Esophagus squamous epithelium (tissue), 5 donors: ENCODE measurements at regions not wholly inside any gene's neighbourhood (a gene's known extent, or its start where the extent isn't known, plus 50 kb on each side); places are given as distances from the start of the nearest gene placed in this dataset.

Experiments
- DNase-seq: peaks from one replicate; lab custom pipeline; 2025; lab: John Stamatoyannopoulos, UW
- H3K27ac ChIP-seq, 4 donors: fragments of 200-600 bp; sonication (generic); one replicate each; pipeline ENCODE4 v1.5.1; 2016 to 2019; ENCODE audit warnings: mild to moderate bottlenecking in 1 of 4
- H3K27me3 ChIP-seq, 4 donors: fragments of 200-600 bp; sonication (generic); 1 replicate in 3 of 4; 2 replicates in 1 of 4; pipeline versions ENCODE4 v1.5.1 to v1.6.0; 2017 to 2021; ENCODE audit warnings: antibody characterized with exemption in 1 of 4
- H3K36me3 ChIP-seq, 3 donors: fragments of 200-600 bp; sonication (generic); one replicate each; pipeline ENCODE4 v1.5.1; 2016 to 2019
- H3K4me1 ChIP-seq, 3 donors: fragments of 200-600 bp; sonication (generic); one replicate each; pipeline ENCODE4 v1.5.1; 2017 to 2019
- H3K4me3 ChIP-seq, 4 donors: fragments of 200-600 bp; sonication (generic); 1 replicate in 3 of 4; 2 replicates in 1 of 4; pipeline ENCODE4 v1.5.1; 2016 to 2019; ENCODE audit warnings: mild to moderate bottlenecking in 2 of 4, moderate library complexity in 1 of 4
- H3K9me3 ChIP-seq, 3 donors: fragments of 200-600 bp; sonication (generic); one replicate each; pipeline ENCODE4 v1.5.1; 2016 to 2019
- POLR2A ChIP-seq, 4 donors: fragments of 450-650 bp; IDR thresholded peaks; one replicate each; pipeline ENCODE4 v1.6.1; 2017; ENCODE audit warnings: antibody characterized with exemption in 4 of 4, mild to moderate bottlenecking in 4 of 4, moderate library complexity in 3 of 4
- WGBS, 2 donors: methylation state at CpG; one replicate each; pipeline ENCODE4 v1.1.5; 2018; 5-methylcytosine and 5-hydroxymethylcytosine counted together
- intact Hi-C: fragments of 100-400 bp; cut with DNase I; formaldehyde crosslinking; loops from one replicate; pipeline ENCODE4 v1.15.0; 2022
- TF ChIP-seq, protein P1 (sequence below), 6 experiments: fragments of 450-650 bp in 4 of 6; fragments of 200-600 bp in 2 of 6; sonication (generic) in 2 of 6; IDR thresholded peaks; one replicate each; pipeline ENCODE4 v1.5.1; 2016 to 2019; ENCODE audit warnings: antibody characterized with exemption in 6 of 6, mild to moderate bottlenecking in 4 of 6, moderate library complexity in 4 of 6
- donor health status: DM: yes; HTN: yes; CAD: no.

DNA sequence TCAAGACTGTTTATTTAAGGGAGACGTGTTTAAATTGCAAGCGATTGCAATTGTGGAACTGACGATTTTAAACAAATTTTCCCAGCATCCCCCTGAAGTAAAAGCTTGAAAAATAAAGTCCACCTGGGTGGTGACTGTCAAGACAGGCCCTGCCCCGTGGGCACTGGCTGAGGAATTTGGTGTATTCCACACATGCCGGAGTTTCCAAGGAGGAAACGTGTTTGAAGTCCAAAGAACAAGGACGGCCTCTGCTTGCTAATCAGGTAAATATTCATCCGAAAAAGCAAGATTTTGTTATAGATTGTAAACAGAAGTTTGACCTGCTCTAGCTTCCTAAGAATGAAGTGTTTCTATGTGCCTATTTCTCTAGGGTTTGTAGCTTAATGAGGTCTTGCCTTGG, 505.1 kb downstream of the QKI start:
- intact Hi-C loops: no loop called here
- no peaks in the 10 kb centered on the region for H3K4me1 ChIP-seq
- no peaks in the 10 kb centered on the region for H3K27me3 ChIP-seq
- H3K27ac ChIP-seq: no peak overlapping the region
- no peak overlapping the region for H3K4me3 ChIP-seq
- no peak for DNase-seq
- TF ChIP-seq POLR2A (IDR thresholded peaks at IDR 0.05): no peak
- TF ChIP-seq, protein P1, sequence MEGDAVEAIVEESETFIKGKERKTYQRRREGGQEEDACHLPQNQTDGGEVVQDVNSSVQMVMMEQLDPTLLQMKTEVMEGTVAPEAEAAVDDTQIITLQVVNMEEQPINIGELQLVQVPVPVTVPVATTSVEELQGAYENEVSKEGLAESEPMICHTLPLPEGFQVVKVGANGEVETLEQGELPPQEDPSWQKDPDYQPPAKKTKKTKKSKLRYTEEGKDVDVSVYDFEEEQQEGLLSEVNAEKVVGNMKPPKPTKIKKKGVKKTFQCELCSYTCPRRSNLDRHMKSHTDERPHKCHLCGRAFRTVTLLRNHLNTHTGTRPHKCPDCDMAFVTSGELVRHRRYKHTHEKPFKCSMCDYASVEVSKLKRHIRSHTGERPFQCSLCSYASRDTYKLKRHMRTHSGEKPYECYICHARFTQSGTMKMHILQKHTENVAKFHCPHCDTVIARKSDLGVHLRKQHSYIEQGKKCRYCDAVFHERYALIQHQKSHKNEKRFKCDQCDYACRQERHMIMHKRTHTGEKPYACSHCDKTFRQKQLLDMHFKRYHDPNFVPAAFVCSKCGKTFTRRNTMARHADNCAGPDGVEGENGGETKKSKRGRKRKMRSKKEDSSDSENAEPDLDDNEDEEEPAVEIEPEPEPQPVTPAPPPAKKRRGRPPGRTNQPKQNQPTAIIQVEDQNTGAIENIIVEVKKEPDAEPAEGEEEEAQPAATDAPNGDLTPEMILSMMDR (IDR thresholded peaks at IDR 0.05): no peak
- H3K36me3 ChIP-seq: no peaks in the 10 kb centered on the region
- 51 to 64% methylated on average over 8 of the region's 8 CpGs for WGBS, 2 donors
- H3K9me3 ChIP-seq: no peaks in the 10 kb centered on the region

DNA sequence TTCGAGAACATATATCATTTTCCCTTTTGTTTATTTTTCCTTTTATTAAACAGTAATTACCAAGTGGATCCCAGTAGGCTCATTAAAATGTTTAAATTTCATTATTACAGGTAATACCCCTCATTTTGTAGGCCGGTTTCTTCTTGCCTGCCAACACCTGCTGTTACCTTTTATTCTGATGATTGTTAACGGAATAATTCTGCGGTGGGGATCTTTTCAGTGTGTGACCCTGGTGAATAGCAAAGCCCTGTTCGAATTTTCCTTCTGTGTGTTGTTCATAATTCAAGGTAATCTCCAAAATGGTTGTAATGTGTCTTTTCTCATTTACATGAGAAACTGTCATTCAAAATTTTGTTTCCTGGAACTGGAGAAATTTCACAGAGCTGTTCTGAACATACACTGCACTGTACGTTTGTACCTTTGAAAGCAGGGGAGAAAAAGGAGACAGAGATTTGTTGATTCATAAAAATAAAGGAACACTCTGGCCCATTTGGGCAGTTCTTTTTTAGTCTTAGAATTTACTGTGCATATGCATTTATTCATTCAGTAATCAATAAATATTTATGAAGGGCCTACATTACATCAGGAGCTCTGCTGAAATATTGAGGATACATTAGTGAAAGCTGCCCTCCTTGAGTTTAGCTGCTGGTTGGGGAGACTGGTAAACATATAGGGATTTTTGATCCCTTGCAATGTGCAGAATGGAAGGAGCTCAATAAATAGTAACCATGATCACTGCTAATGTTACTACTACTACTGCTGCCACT, 502.0 kb downstream of the QKI start:
- TF ChIP-seq POLR2A (IDR thresholded peaks at IDR 0.05): no peak
- TF ChIP-seq, protein P1 (IDR thresholded peaks at IDR 0.05): no peak
- H3K27me3 ChIP-seq: no peaks in the 10 kb centered on the region
- no peak overlapping the region for H3K27ac ChIP-seq
- 79 to 82% methylated on average over 6 of the region's 6 CpGs for WGBS, 2 donors
- H3K36me3 ChIP-seq: no peaks in the 10 kb centered on the region
- no peak overlapping the region for H3K4me3 ChIP-seq
- DNase-seq: no peak
- intact Hi-C loops: no loop called here
- H3K4me1 ChIP-seq: no peaks in the 10 kb centered on the region
- no peaks in the 10 kb centered on the region for H3K9me3 ChIP-seq

DNA sequence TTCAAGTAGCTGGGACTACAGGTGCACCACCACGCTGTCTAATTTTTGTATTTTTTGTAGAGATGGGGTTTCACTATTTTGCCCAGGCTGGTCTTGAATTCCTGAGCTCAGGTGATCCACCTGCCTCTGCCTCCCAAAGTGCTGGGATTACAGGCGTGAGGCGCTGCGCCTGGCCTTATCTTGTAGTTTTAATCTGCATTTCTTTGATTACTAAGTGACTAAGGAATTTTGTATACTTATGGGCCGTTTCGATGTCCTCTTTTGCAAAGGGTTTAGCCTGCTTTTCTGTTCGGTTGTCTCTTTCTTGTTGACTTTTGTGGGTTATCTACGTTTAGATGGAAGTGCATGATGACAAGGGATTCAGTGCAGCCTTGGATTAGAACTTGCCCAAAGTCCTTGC, 500.6 kb downstream of the QKI start:
- no peaks in the 10 kb centered on the region for H3K36me3 ChIP-seq
- H3K27ac ChIP-seq: no peak overlapping the region
- H3K27me3 ChIP-seq: no peaks in the 10 kb centered on the region
- no peak overlapping the region for H3K4me3 ChIP-seq
- no peak for DNase-seq
- no peaks in the 10 kb centered on the region for H3K4me1 ChIP-seq
- WGBS, 2 donors: 83 to 88% methylated on average over 4 to 8 of the region's 8 CpGs
- TF ChIP-seq POLR2A (IDR thresholded peaks at IDR 0.05): no peak
- TF ChIP-seq, protein P1 (IDR thresholded peaks at IDR 0.05): no peak
- no peaks in the 10 kb centered on the region for H3K9me3 ChIP-seq
- intact Hi-C loops: no loop called here

DNA sequence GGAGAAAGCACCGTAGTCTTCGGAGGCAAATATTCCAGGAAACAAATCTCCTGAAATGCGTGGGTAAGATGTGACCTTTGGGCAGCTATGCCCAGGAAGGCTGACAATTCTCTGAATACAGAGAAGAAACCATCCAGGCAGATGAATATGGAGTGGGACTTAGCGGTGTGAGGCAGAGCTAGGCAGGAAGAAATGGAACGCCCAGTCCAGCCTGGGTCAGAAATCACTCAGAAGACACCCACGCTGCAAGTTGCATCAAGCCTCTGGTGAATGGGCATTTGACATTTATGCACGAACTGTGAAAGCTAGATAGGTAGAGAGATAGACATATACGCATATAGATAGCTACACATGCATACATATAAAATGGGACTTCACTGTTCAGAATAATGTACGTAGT, 498.5 kb downstream of the QKI start:
- WGBS, 2 donors: 82 to 85% methylated on average over 9 of the region's 9 CpGs
- Histone ChIP-seq H3K27ac (no peak overlapping the region), H3K36me3 (no peaks in the 10 kb centered on the region), H3K4me3 (no peak overlapping the region), H3K4me1 (no peaks in the 10 kb centered on the region), H3K27me3 (no peaks in the 10 kb centered on the region), H3K9me3 (no peaks in the 10 kb centered on the region)
- TF ChIP-seq POLR2A (IDR thresholded peaks at IDR 0.05): no peak
- TF ChIP-seq, protein P1 (IDR thresholded peaks at IDR 0.05): no peak
- DNase-seq: no peak
- intact Hi-C loops: no loop called here

DNA sequence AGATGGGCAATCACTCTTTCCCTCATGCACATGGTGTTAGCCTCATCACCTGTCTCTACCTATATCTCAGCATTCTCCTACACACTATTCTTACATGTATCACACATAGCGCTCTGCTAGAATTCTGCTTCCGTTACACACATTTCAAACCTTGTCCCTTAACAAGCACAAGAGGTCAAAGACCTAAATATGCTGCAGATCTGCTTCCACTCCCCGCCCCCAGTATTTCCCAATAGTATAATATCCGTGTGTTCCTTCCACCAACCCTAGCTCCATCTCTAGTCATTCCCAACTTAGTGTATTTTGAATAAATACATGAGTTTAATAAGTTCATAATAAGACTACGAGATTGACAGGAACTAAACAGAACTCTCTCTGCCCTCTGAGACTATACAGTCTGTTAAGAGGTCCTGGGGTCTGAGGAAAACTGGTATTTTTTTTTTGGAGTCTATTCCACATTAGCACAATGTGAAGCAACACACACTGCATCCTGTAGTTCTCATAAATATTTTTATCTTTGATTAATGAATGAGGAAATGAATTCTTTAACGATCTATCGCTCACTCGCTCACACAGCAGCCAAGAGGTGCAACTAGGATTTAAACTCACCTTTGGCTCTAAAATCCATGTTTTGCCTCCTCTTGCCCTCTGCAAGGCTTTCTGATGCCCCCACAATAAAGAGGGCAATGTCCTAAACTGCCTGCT, 491.6 kb downstream of the QKI start:
- Histone ChIP-seq H3K4me1 (no peaks in the 10 kb centered on the region), H3K27me3 (no peaks in the 10 kb centered on the region), H3K36me3 (no peaks in the 10 kb centered on the region), H3K9me3 (no peaks in the 10 kb centered on the region), H3K4me3 (no peak overlapping the region), H3K27ac (no peak overlapping the region)
- intact Hi-C loops: no loop called here
- no peak for TF ChIP-seq POLR2A (IDR thresholded peaks at IDR 0.05)
- 87 to 88% methylated on average over 8 of the region's 8 CpGs for WGBS, 2 donors
- DNase-seq: no peak
